Lower leg skin (tissue), 3 donors: ENCODE measurements at regions not wholly inside any gene's neighbourhood (a gene's known extent, or its start where the extent isn't known, plus 50 kb on each side); places are given as distances from the start of the nearest gene placed in this dataset.

Experiments
- POLR2A ChIP-seq, 2 donors: fragments of 450-650 bp; IDR thresholded peaks; one replicate each; pipeline ENCODE4 v1.6.1; 2016 to 2017; ENCODE audit warnings: antibody characterized with exemption in 2 of 2, mild to moderate bottlenecking in 1 of 2, moderate library complexity in 1 of 2
- TF ChIP-seq, protein P1 (sequence below), 3 donors: fragments of 450-650 bp; IDR thresholded peaks; one replicate each; pipeline ENCODE4 v1.5.1; 2016; ENCODE audit warnings: antibody characterized with exemption in 3 of 3, mild to moderate bottlenecking in 3 of 3, moderate library complexity in 2 of 3

DNA sequence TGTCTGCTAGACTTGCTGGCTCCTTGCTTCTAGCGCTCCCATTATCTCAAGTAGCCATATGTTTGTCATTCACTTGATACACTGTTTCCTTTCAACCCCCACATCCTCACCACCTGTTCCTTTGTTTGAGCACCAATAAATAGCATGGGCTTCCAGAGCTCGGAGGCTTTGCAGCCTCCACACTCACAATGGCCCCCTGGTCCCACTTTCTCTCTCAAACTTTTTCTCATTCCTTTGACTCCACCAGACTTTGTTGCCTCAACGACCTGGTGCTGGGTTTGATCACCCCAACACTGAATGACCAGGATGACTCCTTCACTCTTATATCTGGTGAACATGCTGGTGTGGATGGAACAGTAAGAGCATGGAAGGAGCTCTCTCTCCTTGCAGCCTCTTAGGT lies 114.5 kb upstream of the TRIM24 start:
- TF ChIP-seq, protein P1, sequence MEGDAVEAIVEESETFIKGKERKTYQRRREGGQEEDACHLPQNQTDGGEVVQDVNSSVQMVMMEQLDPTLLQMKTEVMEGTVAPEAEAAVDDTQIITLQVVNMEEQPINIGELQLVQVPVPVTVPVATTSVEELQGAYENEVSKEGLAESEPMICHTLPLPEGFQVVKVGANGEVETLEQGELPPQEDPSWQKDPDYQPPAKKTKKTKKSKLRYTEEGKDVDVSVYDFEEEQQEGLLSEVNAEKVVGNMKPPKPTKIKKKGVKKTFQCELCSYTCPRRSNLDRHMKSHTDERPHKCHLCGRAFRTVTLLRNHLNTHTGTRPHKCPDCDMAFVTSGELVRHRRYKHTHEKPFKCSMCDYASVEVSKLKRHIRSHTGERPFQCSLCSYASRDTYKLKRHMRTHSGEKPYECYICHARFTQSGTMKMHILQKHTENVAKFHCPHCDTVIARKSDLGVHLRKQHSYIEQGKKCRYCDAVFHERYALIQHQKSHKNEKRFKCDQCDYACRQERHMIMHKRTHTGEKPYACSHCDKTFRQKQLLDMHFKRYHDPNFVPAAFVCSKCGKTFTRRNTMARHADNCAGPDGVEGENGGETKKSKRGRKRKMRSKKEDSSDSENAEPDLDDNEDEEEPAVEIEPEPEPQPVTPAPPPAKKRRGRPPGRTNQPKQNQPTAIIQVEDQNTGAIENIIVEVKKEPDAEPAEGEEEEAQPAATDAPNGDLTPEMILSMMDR (IDR thresholded peaks at IDR 0.05), result no peak
- no peak for TF ChIP-seq POLR2A (IDR thresholded peaks at IDR 0.05)
